Stimulated activated CD4-positive, alpha-beta T cell treated with anti-CD3 and anti-CD28 coated beads, Interleukin-12 subunit alpha, Interleukin-12 subunit beta, amount 100 ng/mL, for 48 hours (primary cell): ENCODE measurements at regions not wholly inside any gene's neighbourhood (a gene's known extent, or its start where the extent isn't known, plus 50 kb on each side); places are given as distances from the start of the nearest gene placed in this dataset.
"Not testable (repeated sequence)": the region's sequence is repeated elsewhere in the genome, so short reads cannot be mapped to it uniquely, and the experiment has no call there.

ENCODE experiments used
- DNase-seq, 3 donors: peaks; one replicate each; pipeline ENCODE4 v3.0.0-alpha.2; 2020; ENCODE audit warnings: low read depth in 2 of 3, low spot score in 1 of 3

GRCh38 chr2:12435430-12436222, 281.1 kb upstream of the TRIB2 start:
- no peak for DNase-seq

GRCh38 chr2:12436483-12436882, 280.3 kb upstream of the TRIB2 start:
- no peak for DNase-seq

GRCh38 chr2:12436935-12437561, 279.7 kb upstream of the TRIB2 start:
- DNase-seq: no peak

- DNase-seq: no peak
These were observed 276.0 kb upstream of the TRIB2 start for GRCh38 chr2:12440731-12441130.

- DNase-seq: no peak
These were observed 274.8 kb upstream of the TRIB2 start for GRCh38 chr2:12441750-12442475.

- no peak for DNase-seq
These were observed 274.3 kb upstream of the TRIB2 start for GRCh38 chr2:12442476-12442847.

GRCh38 chr2:12448846-12449505, 267.8 kb upstream of the TRIB2 start:
- DNase-seq: no peak

GRCh38 chr2:12451726-12452125, 265.0 kb upstream of the TRIB2 start:
- no peak for DNase-seq

- DNase-seq: no peak
These were observed 264.6 kb upstream of the TRIB2 start for GRCh38 chr2:12452185-12452584.

- no peak for DNase-seq
These were observed 263.0 kb upstream of the TRIB2 start for GRCh38 chr2:12453731-12454130.

GRCh38 chr2:12455661-12456060, 261.1 kb upstream of the TRIB2 start:
- no peak for DNase-seq

- DNase-seq: peak; percentile 58
These were observed 260.2 kb upstream of the TRIB2 start for GRCh38 chr2:12456293-12457106.

GRCh38 chr2:12457831-12458230, 258.9 kb upstream of the TRIB2 start:
- no peak for DNase-seq

- DNase-seq: no peak
These were observed 253.5 kb upstream of the TRIB2 start for GRCh38 chr2:12463189-12463588.

- DNase-seq: no peak
These were observed 251.1 kb upstream of the TRIB2 start for GRCh38 chr2:12465631-12466135.

- no peak for DNase-seq
These were observed 249.4 kb upstream of the TRIB2 start for GRCh38 chr2:12467303-12467702.

GRCh38 chr2:12469141-12469561, 247.6 kb upstream of the TRIB2 start:
- no peak for DNase-seq

GRCh38 chr2:12472265-12472664, 244.5 kb upstream of the TRIB2 start:
- not testable (repeated sequence) for DNase-seq

- no peak for DNase-seq
These were observed 238.3 kb upstream of the TRIB2 start for GRCh38 chr2:12478151-12479064.
